Epithelial cell of proximal tubule (primary cell): ENCODE measurements at regions not wholly inside any gene's neighbourhood (a gene's known extent, or its start where the extent isn't known, plus 50 kb on each side); places are given as distances from the start of the nearest gene placed in this dataset.
"Not testable (repeated sequence)": the region's sequence is repeated elsewhere in the genome, so short reads cannot be mapped to it uniquely, and the experiment has no call there.

Experiments used
- DNase-seq: peaks from one replicate; pipeline ENCODE4 v3.0.0-alpha.2; 2011; ENCODE audit warnings: low read depth
- H3K4me3 ChIP-seq: 2 replicates; pipeline ENCODE4 v1.5.1; 2011; ENCODE audit warnings: low read depth, mild to moderate bottlenecking, low read length
- TF ChIP-seq, protein P1 (sequence below): conservative IDR thresholded peaks from 2 replicates; pipeline ENCODE4 v1.5.1; 2012; ENCODE audit warnings: low read depth, mild to moderate bottlenecking, low read length

DNA sequence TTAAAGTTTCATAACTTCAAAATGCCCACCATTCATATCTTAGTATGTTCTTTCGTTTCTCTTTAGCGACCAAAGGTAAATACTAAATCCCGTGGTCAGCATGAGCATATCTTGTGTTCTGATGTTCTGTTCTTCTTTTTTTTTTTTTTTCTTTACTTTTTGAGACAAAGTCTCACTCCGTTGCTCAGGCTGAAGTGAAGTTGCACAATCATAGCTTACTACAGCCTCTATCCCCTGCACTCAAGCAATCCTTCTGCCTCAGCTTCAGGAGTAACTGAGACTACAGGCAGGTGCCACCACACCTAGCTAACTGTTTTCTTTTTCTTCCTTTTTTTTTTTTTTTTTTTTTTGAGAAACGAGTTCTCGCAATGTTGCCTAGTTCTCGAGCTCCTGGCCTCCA, 60.9 kb upstream of the ATP12A start:
- TF ChIP-seq, protein P1, sequence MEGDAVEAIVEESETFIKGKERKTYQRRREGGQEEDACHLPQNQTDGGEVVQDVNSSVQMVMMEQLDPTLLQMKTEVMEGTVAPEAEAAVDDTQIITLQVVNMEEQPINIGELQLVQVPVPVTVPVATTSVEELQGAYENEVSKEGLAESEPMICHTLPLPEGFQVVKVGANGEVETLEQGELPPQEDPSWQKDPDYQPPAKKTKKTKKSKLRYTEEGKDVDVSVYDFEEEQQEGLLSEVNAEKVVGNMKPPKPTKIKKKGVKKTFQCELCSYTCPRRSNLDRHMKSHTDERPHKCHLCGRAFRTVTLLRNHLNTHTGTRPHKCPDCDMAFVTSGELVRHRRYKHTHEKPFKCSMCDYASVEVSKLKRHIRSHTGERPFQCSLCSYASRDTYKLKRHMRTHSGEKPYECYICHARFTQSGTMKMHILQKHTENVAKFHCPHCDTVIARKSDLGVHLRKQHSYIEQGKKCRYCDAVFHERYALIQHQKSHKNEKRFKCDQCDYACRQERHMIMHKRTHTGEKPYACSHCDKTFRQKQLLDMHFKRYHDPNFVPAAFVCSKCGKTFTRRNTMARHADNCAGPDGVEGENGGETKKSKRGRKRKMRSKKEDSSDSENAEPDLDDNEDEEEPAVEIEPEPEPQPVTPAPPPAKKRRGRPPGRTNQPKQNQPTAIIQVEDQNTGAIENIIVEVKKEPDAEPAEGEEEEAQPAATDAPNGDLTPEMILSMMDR, result no peak
- H3K4me3 ChIP-seq, result no peak overlapping the region
- DNase-seq, result no peak

DNA sequence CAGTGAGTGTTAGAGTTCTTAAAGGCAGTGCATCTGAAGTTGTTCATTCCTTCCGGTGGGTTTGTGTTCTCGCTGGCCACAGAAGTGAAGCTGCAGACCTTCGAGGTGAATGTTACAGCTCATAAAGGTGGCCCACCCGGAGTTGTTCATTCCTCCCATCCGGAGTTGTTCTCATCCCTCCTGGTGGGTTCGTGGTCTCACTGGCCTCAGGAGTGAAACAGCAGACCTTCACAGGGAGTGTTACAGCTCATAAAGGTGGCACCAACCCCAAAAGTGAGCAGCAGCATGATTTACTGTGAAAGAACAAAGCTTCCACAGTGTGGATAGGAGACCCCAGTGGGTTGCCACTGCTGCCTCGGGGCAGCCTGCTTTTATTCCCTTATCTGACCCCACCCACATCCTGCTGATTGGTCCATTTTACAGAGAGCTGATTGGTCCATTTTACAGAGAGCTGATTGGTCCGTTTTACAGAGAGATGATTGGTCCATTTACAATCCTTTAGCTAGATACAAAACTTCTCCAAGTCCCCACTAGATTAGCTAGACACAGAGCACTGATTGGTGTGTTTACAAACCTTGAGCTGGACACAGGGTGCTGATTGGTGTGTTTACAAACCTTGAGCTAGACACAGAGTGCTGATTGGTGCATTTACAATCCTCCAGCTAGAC, 57.6 kb upstream of the ATP12A start:
- DNase-seq, H3K4me3 ChIP-seq: not testable (repeated sequence)

DNA sequence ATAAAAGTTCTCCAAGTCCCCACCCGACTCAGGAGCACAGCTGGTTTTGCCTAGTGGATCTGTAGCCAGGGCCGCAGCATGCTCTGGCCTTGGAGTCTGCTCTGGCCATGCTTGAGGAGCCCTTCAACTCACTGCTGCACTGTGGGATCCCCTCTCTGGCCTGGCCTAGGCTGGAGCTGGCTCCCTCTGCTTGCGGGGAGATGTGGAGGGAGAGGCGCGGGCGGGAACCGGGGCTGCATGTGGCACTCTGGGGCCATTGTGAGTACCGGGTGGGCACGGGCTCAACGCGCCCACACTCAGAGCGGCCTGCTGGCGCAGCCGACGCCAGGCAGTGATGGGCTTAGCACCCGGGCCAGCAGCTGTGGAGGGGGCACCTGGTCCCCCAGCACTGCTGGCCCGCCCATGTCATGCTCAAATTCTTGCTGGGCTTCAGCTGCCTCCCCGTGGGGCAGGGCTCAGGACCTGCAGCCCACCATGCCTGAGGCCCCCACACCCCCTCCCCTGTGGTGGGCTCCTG, 57.0 kb upstream of the ATP12A start:
- H3K4me3 ChIP-seq, result no peak overlapping the region
- TF ChIP-seq, protein P1, result no peak
- DNase-seq, result no peak

DNA sequence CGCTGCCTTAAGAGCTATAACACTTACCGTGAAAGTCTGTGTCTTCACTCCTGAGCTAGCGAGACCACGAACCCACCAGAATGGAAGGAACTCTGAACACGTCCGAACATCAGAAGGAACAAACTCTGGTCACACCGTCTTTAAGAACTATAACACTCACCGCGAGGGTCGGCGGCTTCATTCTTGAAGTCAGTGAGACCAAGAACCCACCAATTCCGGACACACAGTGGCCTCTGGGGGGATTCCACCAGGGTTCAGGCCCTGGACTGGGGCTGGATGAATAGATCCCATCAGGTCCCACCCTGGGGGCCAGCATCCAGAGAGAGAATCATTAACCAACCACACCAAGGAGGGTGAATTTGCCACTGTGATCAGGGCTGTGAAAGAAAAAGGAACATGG, 55.8 kb upstream of the ATP12A start:
- no peak for DNase-seq
- H3K4me3 ChIP-seq, result no peak overlapping the region
- TF ChIP-seq, protein P1, result no peak

DNA sequence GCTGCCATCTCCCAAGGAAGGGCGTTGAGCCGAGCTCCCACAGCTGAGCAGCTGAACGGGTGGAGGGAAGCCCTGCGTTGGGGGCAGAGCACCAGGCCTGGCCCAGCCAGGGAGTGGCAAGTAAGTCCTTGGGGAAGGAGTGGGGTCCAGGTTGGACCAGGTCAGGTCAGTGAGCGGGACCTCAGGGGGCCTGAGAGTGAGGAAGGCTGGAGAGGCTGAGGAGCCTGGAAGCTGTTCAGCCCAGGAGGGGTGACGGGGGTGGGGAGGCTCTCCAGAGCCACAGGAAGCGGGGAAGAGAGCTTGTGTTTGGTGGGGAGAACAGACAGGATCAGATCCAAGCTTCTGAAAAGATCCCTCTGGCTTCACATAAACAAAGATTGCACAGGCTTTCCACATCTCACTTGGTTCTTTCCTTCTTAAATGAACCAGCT, 55.4 kb upstream of the ATP12A start:
- DNase-seq, result no peak
- TF ChIP-seq, protein P1, result no peak
- no peak overlapping the region for H3K4me3 ChIP-seq

DNA sequence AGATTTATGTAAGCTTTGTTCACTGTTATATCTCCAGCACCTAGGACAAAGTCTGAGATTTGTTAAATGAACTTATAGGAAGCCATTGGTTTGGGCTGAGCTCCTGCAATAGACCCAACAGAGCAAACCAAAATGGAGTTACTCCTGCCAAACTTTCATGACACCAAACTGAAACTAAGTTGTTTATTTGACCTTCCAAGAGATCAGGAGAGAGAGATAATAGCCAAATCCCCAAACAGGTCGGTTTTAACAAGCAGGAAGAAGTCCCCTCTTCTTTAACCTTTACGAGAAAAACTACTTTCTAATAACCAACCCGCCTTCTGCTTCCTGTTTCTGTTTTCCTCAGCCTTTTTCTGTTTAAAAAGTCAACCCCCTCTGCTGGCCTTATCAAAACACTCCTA, 54.9 kb upstream of the ATP12A start:
- TF ChIP-seq, protein P1, result no peak
- no peak for DNase-seq
- H3K4me3 ChIP-seq, result no peak overlapping the region

DNA sequence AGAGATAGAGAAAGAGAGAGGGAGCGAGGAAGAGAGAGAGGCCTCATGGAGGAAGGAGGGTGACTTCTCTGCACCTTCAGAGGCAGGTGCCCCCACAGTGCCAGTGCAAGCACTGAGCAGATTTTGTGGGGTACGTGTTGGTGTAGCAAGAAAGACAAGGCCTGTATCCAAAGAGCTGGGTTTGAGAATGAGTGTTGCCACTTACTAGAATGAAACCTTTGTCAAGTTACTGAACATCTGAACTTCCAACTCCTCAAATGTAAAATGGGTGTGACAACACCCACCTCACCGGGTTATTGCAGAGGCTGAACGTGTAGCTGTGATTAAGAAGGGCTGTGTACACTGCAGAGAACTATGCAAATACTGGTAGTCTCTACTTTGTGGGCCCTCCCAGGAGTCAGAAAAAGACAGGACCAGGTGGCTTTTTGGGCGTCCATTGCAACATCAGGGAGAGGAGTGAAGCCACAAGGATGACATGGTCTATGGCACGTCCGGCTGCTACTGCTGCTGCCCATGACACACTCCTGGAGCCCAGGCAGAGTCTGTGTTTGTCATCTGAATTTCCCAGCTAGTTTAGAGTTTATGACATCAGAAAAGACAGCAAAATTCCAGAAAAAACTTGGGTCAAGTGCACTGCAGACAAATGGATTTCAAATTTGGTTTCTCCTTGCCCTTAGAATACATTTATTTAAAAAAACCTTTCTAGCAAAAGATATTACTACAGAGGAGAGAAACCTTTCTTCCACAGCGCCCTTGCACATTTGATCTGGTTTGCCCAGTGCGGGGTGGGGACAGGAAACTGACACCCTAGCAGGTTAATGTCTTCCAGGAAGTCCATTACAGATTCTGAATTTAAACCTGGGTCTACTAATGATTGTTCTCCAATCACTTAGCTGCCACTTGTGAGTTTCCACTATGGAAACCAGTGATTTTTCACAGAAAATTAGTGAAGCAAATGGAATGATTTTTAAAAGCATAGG, 54.0 kb upstream of the ATP12A start:
- H3K4me3 ChIP-seq, result no peak overlapping the region
- DNase-seq, result no peak
- TF ChIP-seq, protein P1, result no peak
